ENCODE measurements at regions not wholly inside any gene's neighbourhood (a gene's known extent, or its start where the extent isn't known, plus 50 kb on each side); places are given as distances from the start of the nearest gene placed in this dataset.
"Not testable (repeated sequence)": the region's sequence is repeated elsewhere in the genome, so short reads cannot be mapped to it uniquely, and the experiment has no call there.

GRCh38 chrX:55874807-55875206 lies 157.3 kb downstream of the RRAGB start (continued):
- TF ChIP-seq OVOL2 (CRISPR knock-in tag; IDR thresholded peaks at IDR 0.05; ENCODE audit: borderline replicate concordance) (no peak), ZNF671 (CRISPR knock-in tag; IDR thresholded peaks at IDR 0.05) (no peak), MLX (CRISPR knock-in tag; IDR thresholded peaks at IDR 0.05) (no peak), RELA (CRISPR knock-in tag; IDR thresholded peaks at IDR 0.05; ENCODE audit: borderline replicate concordance) (no peak)
- TF ChIP-seq, protein P1, sequence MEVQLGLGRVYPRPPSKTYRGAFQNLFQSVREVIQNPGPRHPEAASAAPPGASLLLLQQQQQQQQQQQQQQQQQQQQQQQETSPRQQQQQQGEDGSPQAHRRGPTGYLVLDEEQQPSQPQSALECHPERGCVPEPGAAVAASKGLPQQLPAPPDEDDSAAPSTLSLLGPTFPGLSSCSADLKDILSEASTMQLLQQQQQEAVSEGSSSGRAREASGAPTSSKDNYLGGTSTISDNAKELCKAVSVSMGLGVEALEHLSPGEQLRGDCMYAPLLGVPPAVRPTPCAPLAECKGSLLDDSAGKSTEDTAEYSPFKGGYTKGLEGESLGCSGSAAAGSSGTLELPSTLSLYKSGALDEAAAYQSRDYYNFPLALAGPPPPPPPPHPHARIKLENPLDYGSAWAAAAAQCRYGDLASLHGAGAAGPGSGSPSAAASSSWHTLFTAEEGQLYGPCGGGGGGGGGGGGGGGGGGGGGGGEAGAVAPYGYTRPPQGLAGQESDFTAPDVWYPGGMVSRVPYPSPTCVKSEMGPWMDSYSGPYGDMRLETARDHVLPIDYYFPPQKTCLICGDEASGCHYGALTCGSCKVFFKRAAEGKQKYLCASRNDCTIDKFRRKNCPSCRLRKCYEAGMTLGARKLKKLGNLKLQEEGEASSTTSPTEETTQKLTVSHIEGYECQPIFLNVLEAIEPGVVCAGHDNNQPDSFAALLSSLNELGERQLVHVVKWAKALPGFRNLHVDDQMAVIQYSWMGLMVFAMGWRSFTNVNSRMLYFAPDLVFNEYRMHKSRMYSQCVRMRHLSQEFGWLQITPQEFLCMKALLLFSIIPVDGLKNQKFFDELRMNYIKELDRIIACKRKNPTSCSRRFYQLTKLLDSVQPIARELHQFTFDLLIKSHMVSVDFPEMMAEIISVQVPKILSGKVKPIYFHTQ (CRISPR knock-in tag; IDR thresholded peaks at IDR 0.05) = no peak

- ATAC-seq; CTCF ChIA-PET; H3K27me3 Mint-ChIP-seq (ENCODE audit: low read depth); POLR2A ChIA-PET; H3K36me3 Mint-ChIP-seq; H3K27ac Mint-ChIP-seq; H3K4me1 Mint-ChIP-seq; H3K4me3 Mint-ChIP-seq; DNase-seq (ENCODE audit: low spot score): not testable (repeated sequence)
- peaks cover 11% of the 10 kb centered on the region for H3K9me3 Mint-ChIP-seq
Measured at GRCh38 chrX:55883541-55883940, 166.0 kb downstream of the RRAGB start.

DNA sequence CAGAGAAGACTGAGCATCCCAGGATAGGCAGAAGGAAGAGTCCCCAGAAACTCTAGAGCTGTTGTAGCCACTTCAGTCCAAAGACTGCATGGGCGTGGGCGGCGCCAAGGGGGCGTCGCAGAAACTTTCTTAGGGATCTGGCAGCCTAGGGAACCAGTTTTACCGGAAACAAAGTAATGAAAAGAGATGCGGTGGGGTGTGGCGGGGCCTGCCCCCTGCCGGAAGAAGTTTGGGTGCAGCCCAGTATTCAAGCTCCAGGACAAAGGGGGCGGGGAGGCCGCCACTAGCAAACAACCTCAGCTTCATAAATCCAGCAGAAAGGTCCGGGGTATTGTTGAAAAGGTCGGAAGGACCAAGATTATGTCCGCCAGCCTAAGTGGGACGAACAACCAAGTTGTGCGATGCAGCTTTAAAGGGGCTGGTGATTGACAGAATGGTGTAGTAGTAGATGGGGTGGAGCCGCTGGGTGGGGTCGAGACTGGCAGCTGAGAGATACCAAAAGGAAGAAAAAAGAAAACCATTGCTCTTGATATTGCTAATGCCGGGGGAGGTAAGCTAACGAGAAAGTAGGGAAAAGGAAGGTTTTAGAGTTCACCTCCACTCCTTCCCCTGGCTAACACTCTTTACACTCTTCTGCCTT lies 190.5 kb downstream of the RRAGB start:
- Mint-ChIP-seq H3K27ac (peak overlapping the region; percentile 91), H3K4me1 (peaks cover 34% of the 10 kb centered on the region), H3K36me3 (peaks cover 5% of the 10 kb centered on the region; the same call in 1 of the 2 replicates), H3K27me3 (ENCODE audit: low read depth) (no peaks in the 10 kb centered on the region), H3K4me3 (peak overlapping the region; percentile 87), H3K9me3 (peaks cover 8% of the 10 kb centered on the region)
- peak; percentile 28 for TF ChIP-seq CTCF (IDR thresholded peaks at IDR 0.05)
- TF ChIP-seq, protein P2, sequence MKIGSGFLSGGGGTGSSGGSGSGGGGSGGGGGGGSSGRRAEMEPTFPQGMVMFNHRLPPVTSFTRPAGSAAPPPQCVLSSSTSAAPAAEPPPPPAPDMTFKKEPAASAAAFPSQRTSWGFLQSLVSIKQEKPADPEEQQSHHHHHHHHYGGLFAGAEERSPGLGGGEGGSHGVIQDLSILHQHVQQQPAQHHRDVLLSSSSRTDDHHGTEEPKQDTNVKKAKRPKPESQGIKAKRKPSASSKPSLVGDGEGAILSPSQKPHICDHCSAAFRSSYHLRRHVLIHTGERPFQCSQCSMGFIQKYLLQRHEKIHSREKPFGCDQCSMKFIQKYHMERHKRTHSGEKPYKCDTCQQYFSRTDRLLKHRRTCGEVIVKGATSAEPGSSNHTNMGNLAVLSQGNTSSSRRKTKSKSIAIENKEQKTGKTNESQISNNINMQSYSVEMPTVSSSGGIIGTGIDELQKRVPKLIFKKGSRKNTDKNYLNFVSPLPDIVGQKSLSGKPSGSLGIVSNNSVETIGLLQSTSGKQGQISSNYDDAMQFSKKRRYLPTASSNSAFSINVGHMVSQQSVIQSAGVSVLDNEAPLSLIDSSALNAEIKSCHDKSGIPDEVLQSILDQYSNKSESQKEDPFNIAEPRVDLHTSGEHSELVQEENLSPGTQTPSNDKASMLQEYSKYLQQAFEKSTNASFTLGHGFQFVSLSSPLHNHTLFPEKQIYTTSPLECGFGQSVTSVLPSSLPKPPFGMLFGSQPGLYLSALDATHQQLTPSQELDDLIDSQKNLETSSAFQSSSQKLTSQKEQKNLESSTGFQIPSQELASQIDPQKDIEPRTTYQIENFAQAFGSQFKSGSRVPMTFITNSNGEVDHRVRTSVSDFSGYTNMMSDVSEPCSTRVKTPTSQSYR (CRISPR knock-in tag; IDR thresholded peaks at IDR 0.05) = no peak
- CTCF ChIA-PET = interaction anchor here (0.7 to 3.1 kb wide), 21 partner anchors 9 to 632 kb away, joined by 3 to 25 read pairs (median 5); partner anchors contain the start of genes KLF8, MAGEH1, RRAGB and USP51
- peak; percentile 82 for ATAC-seq
- DNase-seq (ENCODE audit: low spot score) = peak; percentile 73
- POLR2A ChIA-PET = interaction anchor here (1.1 to 1.9 kb wide), 2 partner anchors 325 to 420 kb away, joined by 4 to 11 read pairs; no protein-coding TSS in a partner anchor

- DNase-seq (ENCODE audit: low spot score) (peak; percentile 15), ATAC-seq (peak; percentile 76)
- POLR2A ChIA-PET = interaction anchor here (1.1 to 1.9 kb wide), 2 partner anchors 325 to 420 kb away, joined by 4 to 11 read pairs; no protein-coding TSS in a partner anchor
- Mint-ChIP-seq H3K27me3 (ENCODE audit: low read depth) (no peaks in the 10 kb centered on the region), H3K36me3 (peaks cover 5% of the 10 kb centered on the region; the same call in 1 of the 2 replicates), H3K4me3 (peak overlapping the region; percentile 87), H3K9me3 (peaks cover 4% of the 10 kb centered on the region), H3K27ac (peak overlapping the region; percentile 91), H3K4me1 (peaks cover 34% of the 10 kb centered on the region)
- CTCF ChIA-PET = interaction anchor here (0.8 to 3.1 kb wide), 20 partner anchors 9 to 632 kb away, joined by 3 to 25 read pairs (median 5); partner anchors contain the start of genes KLF8, MAGEH1, RRAGB and USP51
- TF ChIP-seq NFYB (CRISPR knock-in tag; conservative IDR thresholded peaks at IDR 0.05; ENCODE audit: low read depth) (no peak), ERG (CRISPR knock-in tag; IDR thresholded peaks at IDR 0.05) (no peak), ZNF121 (CRISPR knock-in tag; IDR thresholded peaks at IDR 0.05) (no peak), GTF2I (CRISPR knock-in tag; conservative IDR thresholded peaks at IDR 0.05) (no peak), FOXK1 (CRISPR knock-in tag; IDR thresholded peaks at IDR 0.05) (no peak), ZNF317 (CRISPR knock-in tag; IDR thresholded peaks at IDR 0.05; ENCODE audit: borderline replicate concordance, low read depth) (no peak), CBFB (CRISPR knock-in tag; IDR thresholded peaks at IDR 0.05; ENCODE audit: low read depth) (no peak), PREB (CRISPR knock-in tag; IDR thresholded peaks at IDR 0.05; ENCODE audit: borderline replicate concordance) (no peak), ATF1 (CRISPR knock-in tag; IDR thresholded peaks at IDR 0.05) (no peak), SOX15 (CRISPR knock-in tag; IDR thresholded peaks at IDR 0.05) (no peak)
- TF ChIP-seq, protein P3, sequence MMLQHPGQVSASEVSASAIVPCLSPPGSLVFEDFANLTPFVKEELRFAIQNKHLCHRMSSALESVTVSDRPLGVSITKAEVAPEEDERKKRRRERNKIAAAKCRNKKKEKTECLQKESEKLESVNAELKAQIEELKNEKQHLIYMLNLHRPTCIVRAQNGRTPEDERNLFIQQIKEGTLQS (CRISPR knock-in tag; conservative IDR thresholded peaks at IDR 0.05) = no peak
Measured at GRCh38 chrX:55908661-55909212, 191.2 kb downstream of the RRAGB start.
